Endothelial cell (in vitro differentiated cells): ENCODE measurements at regions not wholly inside any gene's neighbourhood (a gene's known extent, or its start where the extent isn't known, plus 50 kb on each side); places are given as distances from the start of the nearest gene placed in this dataset.
A peak's percentile ranks its signal among the peaks of the same experiment; 100 is the strongest.

Experiments used
- DNase-seq: peaks from one replicate; pipeline ENCODE4 v3.0.0; 2021; ENCODE audit warnings: low spot score
- H3K27ac Mint-ChIP-seq: one replicate; pipeline ENCODE4 v1.8.0; 2021; ENCODE audit warnings: mixed read lengths, inconsistent platforms; ENCODE audit not compliant: unreplicated experiment
- H3K27me3 Mint-ChIP-seq: one replicate; pipeline ENCODE4 v1.8.0; 2021; ENCODE audit warnings: mild to moderate bottlenecking, moderate library complexity, mixed read lengths, inconsistent platforms; ENCODE audit not compliant: unreplicated experiment
- H3K36me3 Mint-ChIP-seq: one replicate; pipeline ENCODE4 v1.8.0; 2021; ENCODE audit warnings: mild to moderate bottlenecking, low read depth, mixed read lengths, inconsistent platforms; ENCODE audit not compliant: unreplicated experiment
- H3K4me1 Mint-ChIP-seq: one replicate; pipeline ENCODE4 v1.8.0; 2021; ENCODE audit warnings: mild to moderate bottlenecking, mixed read lengths, inconsistent platforms; ENCODE audit not compliant: unreplicated experiment
- H3K4me3 Mint-ChIP-seq: one replicate; pipeline ENCODE4 v1.8.0; 2021; ENCODE audit warnings: mild to moderate bottlenecking, mixed read lengths, inconsistent platforms; ENCODE audit not compliant: unreplicated experiment
- H3K9me3 Mint-ChIP-seq: one replicate; pipeline ENCODE4 v1.8.0; 2021; ENCODE audit warnings: mixed read lengths, inconsistent platforms; ENCODE audit not compliant: unreplicated experiment
- CTCF ChIP-seq: fragments of 200-600 bp; sonication (generic); IDR thresholded peaks from one replicate; pipeline ENCODE4 v1.5.0; 2021; ENCODE audit warnings: antibody characterized with exemption; ENCODE audit not compliant: unreplicated experiment

- Mint-ChIP-seq H3K27me3 (peaks cover 1% of the 10 kb centered on the region), H3K4me3 (no peak overlapping the region), H3K27ac (peak overlapping the region; percentile 30), H3K4me1 (peaks cover 44% of the 10 kb centered on the region), H3K9me3 (no peaks in the 10 kb centered on the region), H3K36me3 (peaks cover 6% of the 10 kb centered on the region)
- TF ChIP-seq CTCF, result no peak
- no peak for DNase-seq
Measured at GRCh38 chr14:73771848-73772638, 57.9 kb upstream of the PNMA1 start.

GRCh38 chr14:73770977-73771847 is 57.0 kb upstream of the PNMA1 start:
- no peak overlapping the region for H3K4me3 Mint-ChIP-seq
- DNase-seq, result no peak
- H3K27ac Mint-ChIP-seq, result no peak overlapping the region
- H3K36me3 Mint-ChIP-seq, result peaks cover 6% of the 10 kb centered on the region
- peaks cover 1% of the 10 kb centered on the region for H3K27me3 Mint-ChIP-seq
- no peak for TF ChIP-seq CTCF
- no peaks in the 10 kb centered on the region for H3K9me3 Mint-ChIP-seq
- H3K4me1 Mint-ChIP-seq, result peaks cover 44% of the 10 kb centered on the region

GRCh38 chr14:73768107-73768506 is 53.9 kb upstream of the PNMA1 start:
- Mint-ChIP-seq H3K27me3 (peaks cover 4% of the 10 kb centered on the region), H3K4me3 (no peak overlapping the region), H3K4me1 (peaks cover 51% of the 10 kb centered on the region), H3K9me3 (no peaks in the 10 kb centered on the region), H3K36me3 (peaks cover 9% of the 10 kb centered on the region), H3K27ac (no peak overlapping the region)
- DNase-seq, result no peak
- no peak for TF ChIP-seq CTCF

GRCh38 chr14:73764406-73765280 is 50.5 kb upstream of the PNMA1 start:
- H3K36me3 Mint-ChIP-seq, result peaks cover 7% of the 10 kb centered on the region
- H3K4me1 Mint-ChIP-seq, result peaks cover 39% of the 10 kb centered on the region
- TF ChIP-seq CTCF, result no peak
- no peak overlapping the region for H3K27ac Mint-ChIP-seq
- no peaks in the 10 kb centered on the region for H3K9me3 Mint-ChIP-seq
- DNase-seq, result no peak
- no peak overlapping the region for H3K4me3 Mint-ChIP-seq
- peaks cover 11% of the 10 kb centered on the region for H3K27me3 Mint-ChIP-seq
